Stimulated activated CD4-positive, alpha-beta T cell treated with anti-CD3 and anti-CD28 coated beads, Interleukin-15, amount 100 ng/mL, for 24 hours (primary cell): ENCODE measurements at regions not wholly inside any gene's neighbourhood (a gene's known extent, or its start where the extent isn't known, plus 50 kb on each side); places are given as distances from the start of the nearest gene placed in this dataset.

ENCODE experiments used
- DNase-seq: peaks from one replicate; pipeline ENCODE4 v3.0.0-alpha.2; 2020

GRCh38 chr1:17907999-17908398 is 152.9 kb downstream of the ACTL8 start:
- no peak for DNase-seq

- no peak for DNase-seq
Observed at GRCh38 chr1:17908945-17909344, 153.8 kb downstream of the ACTL8 start.

- peak; percentile 5 for DNase-seq
Observed at GRCh38 chr1:17909634-17910033, 154.5 kb downstream of the ACTL8 start.

- no peak for DNase-seq
Observed at GRCh38 chr1:17911791-17912190, 156.7 kb downstream of the ACTL8 start.

GRCh38 chr1:17912491-17912890 is 157.4 kb downstream of the ACTL8 start:
- DNase-seq = no peak

GRCh38 chr1:17913326-17914115 is 158.4 kb downstream of the ACTL8 start:
- no peak for DNase-seq

- DNase-seq = no peak
Observed at GRCh38 chr1:17914131-17914530, 159.0 kb downstream of the ACTL8 start.

GRCh38 chr1:17914987-17915386 is 159.9 kb downstream of the ACTL8 start:
- DNase-seq = no peak

- no peak for DNase-seq
Observed at GRCh38 chr1:17915511-17916197, 160.5 kb downstream of the ACTL8 start.

GRCh38 chr1:17916702-17917101 is 161.6 kb downstream of the ACTL8 start:
- DNase-seq = no peak

GRCh38 chr1:17919525-17920439 is 164.6 kb downstream of the ACTL8 start:
- no peak for DNase-seq

- DNase-seq = no peak
Observed at GRCh38 chr1:17920881-17921640, 165.9 kb downstream of the ACTL8 start.

GRCh38 chr1:17922833-17923232 is 167.7 kb downstream of the ACTL8 start:
- DNase-seq = peak; percentile 39

GRCh38 chr1:17923666-17924065 is 168.5 kb downstream of the ACTL8 start:
- no peak for DNase-seq

- no peak for DNase-seq
Observed at GRCh38 chr1:17924578-17924977, 169.4 kb downstream of the ACTL8 start.

GRCh38 chr1:17925290-17926237 is 170.4 kb downstream of the ACTL8 start:
- DNase-seq = no peak

GRCh38 chr1:17926906-17927305 is 171.8 kb downstream of the ACTL8 start:
- DNase-seq = no peak

GRCh38 chr1:17927952-17928351 is 172.8 kb downstream of the ACTL8 start:
- DNase-seq = no peak

GRCh38 chr1:17929224-17929623 is 174.1 kb downstream of the ACTL8 start:
- no peak for DNase-seq

- no peak for DNase-seq
Observed at GRCh38 chr1:17930635-17931034, 175.5 kb downstream of the ACTL8 start.

GRCh38 chr1:17932164-17932563 is 175.4 kb upstream of the IGSF21 start:
- DNase-seq = no peak
